SK-N-MC (cell line): ENCODE measurements at regions not wholly inside any gene's neighbourhood (a gene's known extent, or its start where the extent isn't known, plus 50 kb on each side); places are given as distances from the start of the nearest gene placed in this dataset.

ENCODE experiments used
- EZH2 ChIP-seq: fragments of 200-600 bp; sonication (generic); IDR thresholded peaks from one replicate; pipeline ENCODE4 v1.6.1; 2017; ENCODE audit warnings: antibody characterized with exemption
- POLR2AphosphoS5 ChIP-seq: IDR thresholded peaks from 2 replicates; pipeline ENCODE4 v1.6.1; 2012; ENCODE audit warnings: mild to moderate bottlenecking, low read depth, low read length, borderline replicate concordance

DNA sequence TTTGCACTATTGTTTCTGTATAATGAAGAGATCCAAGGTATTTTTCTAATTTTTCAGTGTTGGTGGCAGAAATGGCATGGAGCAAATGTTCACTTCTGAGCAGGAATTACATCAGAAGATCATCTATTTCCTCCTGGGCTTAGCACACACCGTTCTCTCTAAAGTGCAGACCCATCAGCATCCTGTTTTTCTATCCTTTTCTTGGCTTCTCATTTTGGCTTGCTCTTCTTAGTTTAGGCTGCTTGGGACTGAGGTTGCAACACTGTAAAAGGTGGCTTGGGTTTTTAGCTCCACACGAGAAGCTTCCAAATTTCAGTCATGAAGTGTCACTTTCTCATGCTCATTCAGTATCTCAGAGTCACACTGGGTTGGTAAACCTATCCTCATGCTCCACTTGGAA lies 79.9 kb upstream of the SMIM30 start:
- TF ChIP-seq EZH2 (no peak), POLR2AphosphoS5 (no peak)
